GM19351 (cell line): ENCODE measurements at regions not wholly inside any gene's neighbourhood (a gene's known extent, or its start where the extent isn't known, plus 50 kb on each side); places are given as distances from the start of the nearest gene placed in this dataset.

Experiments
- ATAC-seq: cut with Tn5 transposase; IDR thresholded peaks from one replicate; pipeline ENCODE4 v1.9.1; 2021; ENCODE audit warnings: mild to moderate bottlenecking, moderate library complexity; ENCODE audit not compliant: unreplicated experiment

GRCh38 chr16:55113210-55113609, 182.5 kb downstream of the IRX5 start:
- ATAC-seq = no peak

- ATAC-seq = no peak
Measured at GRCh38 chr16:55115506-55115905, 184.8 kb downstream of the IRX5 start.

GRCh38 chr16:55116165-55116920, 185.7 kb downstream of the IRX5 start:
- ATAC-seq = no peak

GRCh38 chr16:55118701-55119260, 188.1 kb downstream of the IRX5 start:
- ATAC-seq = no peak

GRCh38 chr16:55120408-55120807, 189.7 kb downstream of the IRX5 start:
- no peak for ATAC-seq

- ATAC-seq = no peak
Measured at GRCh38 chr16:55120826-55121225, 190.2 kb downstream of the IRX5 start.

- ATAC-seq = no peak
Measured at GRCh38 chr16:55123652-55124051, 193.0 kb downstream of the IRX5 start.

GRCh38 chr16:55125818-55126385, 195.2 kb downstream of the IRX5 start:
- ATAC-seq = no peak

- no peak for ATAC-seq
Measured at GRCh38 chr16:55126456-55126855, 195.8 kb downstream of the IRX5 start.

GRCh38 chr16:55130456-55130855, 193.5 kb upstream of the IRX6 start:
- no peak for ATAC-seq

- ATAC-seq = no peak
Measured at GRCh38 chr16:55130911-55131310, 193.1 kb upstream of the IRX6 start.

- no peak for ATAC-seq
Measured at GRCh38 chr16:55133654-55134053, 190.3 kb upstream of the IRX6 start.

GRCh38 chr16:55136356-55137150, 187.4 kb upstream of the IRX6 start:
- ATAC-seq = no peak

GRCh38 chr16:55138298-55138697, 185.7 kb upstream of the IRX6 start:
- no peak for ATAC-seq

- ATAC-seq = no peak
Measured at GRCh38 chr16:55142405-55142804, 181.6 kb upstream of the IRX6 start.

GRCh38 chr16:55144651-55145050, 179.4 kb upstream of the IRX6 start:
- no peak for ATAC-seq

GRCh38 chr16:55145771-55146603, 178.0 kb upstream of the IRX6 start:
- no peak for ATAC-seq

GRCh38 chr16:55146966-55147365, 177.0 kb upstream of the IRX6 start:
- no peak for ATAC-seq

GRCh38 chr16:55147396-55147795, 176.6 kb upstream of the IRX6 start:
- no peak for ATAC-seq

- ATAC-seq = no peak
Measured at GRCh38 chr16:55149622-55150021, 174.4 kb upstream of the IRX6 start.
